ENCODE measurements at regions not wholly inside any gene's neighbourhood (a gene's known extent, or its start where the extent isn't known, plus 50 kb on each side); places are given as distances from the start of the nearest gene placed in this dataset.

GRCh38 chr12:89884416-89884898 lies 175.8 kb upstream of the ATP2B1 start:
- no peak for DNase-seq
- CTCF ChIA-PET = no interaction called here
- H3K36me3 Mint-ChIP-seq (ENCODE audit: insufficient read depth, unreplicated experiment) = no peaks in the 10 kb centered on the region
- H3K27me3 Mint-ChIP-seq (ENCODE audit: unreplicated experiment) = no peaks in the 10 kb centered on the region
- intact Hi-C loops (cut with micrococcal nuclease; ENCODE audit: unreplicated experiment) = no loop called here
- H3K9me3 Mint-ChIP-seq (ENCODE audit: low read depth, unreplicated experiment) = no peaks in the 10 kb centered on the region
- H3K4me1 Mint-ChIP-seq (ENCODE audit: low read depth, unreplicated experiment) = peaks cover 8% of the 10 kb centered on the region
- BruUV-seq (replicated peaks) = no TSS peak
- H3K4me3 Mint-ChIP-seq (ENCODE audit: low read depth, unreplicated experiment) = no peak overlapping the region
- no peak overlapping the region for H3K27ac Mint-ChIP-seq (ENCODE audit: unreplicated experiment)
- TF ChIP-seq CTCF (IDR thresholded peaks at IDR 0.05; ENCODE audit: unreplicated experiment) = no peak

GRCh38 chr12:89883630-89884389 lies 175.2 kb upstream of the ATP2B1 start:
- no peak for TF ChIP-seq CTCF (IDR thresholded peaks at IDR 0.05; ENCODE audit: unreplicated experiment)
- no peak for DNase-seq

GRCh38 chr12:89882792-89883191 lies 174.2 kb upstream of the ATP2B1 start:
- Mint-ChIP-seq H3K27me3 (ENCODE audit: unreplicated experiment) (no peaks in the 10 kb centered on the region), H3K4me3 (ENCODE audit: low read depth, unreplicated experiment) (no peak overlapping the region), H3K27ac (ENCODE audit: unreplicated experiment) (no peak overlapping the region), H3K4me1 (ENCODE audit: low read depth, unreplicated experiment) (peaks cover 8% of the 10 kb centered on the region), H3K9me3 (ENCODE audit: low read depth, unreplicated experiment) (no peaks in the 10 kb centered on the region), H3K36me3 (ENCODE audit: insufficient read depth, unreplicated experiment) (no peaks in the 10 kb centered on the region)
- no TSS peak for BruUV-seq (replicated peaks)
- DNase-seq = no peak
- TF ChIP-seq CTCF (IDR thresholded peaks at IDR 0.05; ENCODE audit: unreplicated experiment) = no peak
- intact Hi-C loops (cut with micrococcal nuclease; ENCODE audit: unreplicated experiment) = no loop called here
- CTCF ChIA-PET = no interaction called here

More at GRCh38 chr12:89883630-89884389, 175.2 kb upstream of the ATP2B1 start:
- intact Hi-C loops (cut with micrococcal nuclease; ENCODE audit: unreplicated experiment) = no loop called here
- H3K36me3 Mint-ChIP-seq (ENCODE audit: insufficient read depth, unreplicated experiment) = no peaks in the 10 kb centered on the region
- BruUV-seq (replicated peaks) = no TSS peak
- CTCF ChIA-PET = no interaction called here
- no peaks in the 10 kb centered on the region for H3K9me3 Mint-ChIP-seq (ENCODE audit: low read depth, unreplicated experiment)
- peaks cover 8% of the 10 kb centered on the region for H3K4me1 Mint-ChIP-seq (ENCODE audit: low read depth, unreplicated experiment)
- no peak overlapping the region for H3K27ac Mint-ChIP-seq (ENCODE audit: unreplicated experiment)
- no peak overlapping the region for H3K4me3 Mint-ChIP-seq (ENCODE audit: low read depth, unreplicated experiment)
- no peaks in the 10 kb centered on the region for H3K27me3 Mint-ChIP-seq (ENCODE audit: unreplicated experiment)

- Mint-ChIP-seq H3K27me3 (ENCODE audit: unreplicated experiment) (no peaks in the 10 kb centered on the region), H3K4me3 (ENCODE audit: low read depth, unreplicated experiment) (no peak overlapping the region), H3K4me1 (ENCODE audit: low read depth, unreplicated experiment) (peaks cover 8% of the 10 kb centered on the region), H3K36me3 (ENCODE audit: insufficient read depth, unreplicated experiment) (no peaks in the 10 kb centered on the region), H3K27ac (ENCODE audit: unreplicated experiment) (no peak overlapping the region), H3K9me3 (ENCODE audit: low read depth, unreplicated experiment) (no peaks in the 10 kb centered on the region)
- intact Hi-C loops (cut with micrococcal nuclease; ENCODE audit: unreplicated experiment) = no loop called here
- CTCF ChIA-PET = interaction anchor here (0.6 kb wide), 1 partner anchor 138 kb away, joined by 4 read pairs; no protein-coding TSS in a partner anchor
- BruUV-seq (replicated peaks) = no TSS peak
- DNase-seq = no peak
- no peak for TF ChIP-seq CTCF (IDR thresholded peaks at IDR 0.05; ENCODE audit: unreplicated experiment)
These were observed 173.4 kb upstream of the ATP2B1 start for GRCh38 chr12:89882050-89882449.
